PC-9 (cell line): ENCODE measurements at regions not wholly inside any gene's neighbourhood (a gene's known extent, or its start where the extent isn't known, plus 50 kb on each side); places are given as distances from the start of the nearest gene placed in this dataset.

ENCODE experiments used
- BruUV-seq: library from RNA; stranded (reverse); fragments of 400-500 nt; replicated peaks from 2 replicates; lab custom pipeline; 2021; lab: Mats Ljungman, UMichigan
- CTCF ChIA-PET: fragments of 300-600 bp; sonication (Branson Sonifier 250); formaldehyde crosslinking; loops from one replicate; lab custom pipeline; 2022; ENCODE audit warnings: antibody characterized with exemption; lab: Charles Lee
- POLR2A ChIA-PET: fragments of 300-600 bp; sonication (Branson Sonifier 250); formaldehyde crosslinking; loops from one replicate; lab custom pipeline; 2022; ENCODE audit warnings: antibody characterized with exemption; ENCODE audit not compliant: unreplicated experiment; lab: Charles Lee
- DNase-seq, 2 experiments: peaks; one replicate each; pipeline versions ENCODE4 v3.0.0 to v3.0.0-alpha.2; 2015 to 2022; ENCODE audit warnings: mixed read lengths in 1 of 2
- H2AFZ ChIP-seq: fragments of 200-600 bp; sonication (generic); 2 replicates; pipeline ENCODE4 v1.8.1; 2017; ENCODE audit warnings: antibody characterized with exemption
- H3F3A ChIP-seq: fragments of 200-600 bp; sonication (generic); 2 replicates; pipeline ENCODE4 v1.8.1; 2017; ENCODE audit warnings: antibody characterized with exemption, mild to moderate bottlenecking, low read depth; ENCODE audit not compliant: insufficient read depth
- H3K27ac ChIP-seq: fragments of 200-600 bp; sonication (generic); 2 replicates; pipeline ENCODE4 v1.6.1; 2016; ENCODE audit warnings: mixed run types
- H3K27me3 ChIP-seq: fragments of 200-600 bp; sonication (generic); 2 replicates; pipeline ENCODE4 v1.6.1; 2016; ENCODE audit warnings: low read depth, mixed run types; ENCODE audit not compliant: insufficient read depth
- H3K36me3 ChIP-seq: fragments of 200-600 bp; sonication (generic); 2 replicates; pipeline ENCODE4 v1.6.1; 2016; ENCODE audit warnings: low read depth, mixed run types
- H3K4me1 ChIP-seq: fragments of 200-600 bp; sonication (generic); replicated peaks from 2 replicates; pipeline ENCODE4 v1.6.1; 2016; ENCODE audit warnings: mixed run types; ENCODE audit not compliant: insufficient read depth
- H3K4me2 ChIP-seq: fragments of 200-600 bp; sonication (generic); 2 replicates; pipeline ENCODE4 v1.6.1; 2017; ENCODE audit warnings: mixed run types
- H3K4me3 ChIP-seq: fragments of 200-600 bp; sonication (generic); 2 replicates; pipeline ENCODE4 v1.6.1; 2016; ENCODE audit warnings: mixed run types
- H3K79me2 ChIP-seq: fragments of 200-600 bp; sonication (generic); 2 replicates; pipeline ENCODE4 v1.6.1; 2017; ENCODE audit warnings: low read depth, mixed run types
- H3K9me2 ChIP-seq: fragments of 200-600 bp; sonication (generic); 2 replicates; pipeline ENCODE4 v1.8.1; 2017; ENCODE audit warnings: mild to moderate bottlenecking; ENCODE audit not compliant: insufficient read depth
- H3K9me3 ChIP-seq: fragments of 200-600 bp; sonication (generic); 2 replicates; pipeline ENCODE4 v1.8.1; 2016; ENCODE audit warnings: low read depth; ENCODE audit not compliant: insufficient read depth
- H4K20me1 ChIP-seq: fragments of 200-600 bp; sonication (generic); 2 replicates; pipeline ENCODE4 v1.8.1; 2017; ENCODE audit not compliant: insufficient read depth
- EZH2 ChIP-seq: fragments of 200-600 bp; sonication (generic); IDR thresholded peaks from 2 replicates; pipeline ENCODE4 v1.8.0; 2017; ENCODE audit warnings: antibody characterized with exemption, low read depth
- intact Hi-C: fragments of 100-400 bp; cut with micrococcal nuclease; formaldehyde crosslinking; loops from one replicate; pipeline ENCODE4 v1.10.0; 2022; ENCODE audit not compliant: unreplicated experiment
- TF ChIP-seq, protein P1 (sequence below): fragments of 200-600 bp; sonication (generic); conservative IDR thresholded peaks from 2 replicates; pipeline ENCODE4 v1.6.1; 2017; ENCODE audit warnings: mixed run types, antibody characterized with exemption, mild to moderate bottlenecking, moderate library complexity

DNA sequence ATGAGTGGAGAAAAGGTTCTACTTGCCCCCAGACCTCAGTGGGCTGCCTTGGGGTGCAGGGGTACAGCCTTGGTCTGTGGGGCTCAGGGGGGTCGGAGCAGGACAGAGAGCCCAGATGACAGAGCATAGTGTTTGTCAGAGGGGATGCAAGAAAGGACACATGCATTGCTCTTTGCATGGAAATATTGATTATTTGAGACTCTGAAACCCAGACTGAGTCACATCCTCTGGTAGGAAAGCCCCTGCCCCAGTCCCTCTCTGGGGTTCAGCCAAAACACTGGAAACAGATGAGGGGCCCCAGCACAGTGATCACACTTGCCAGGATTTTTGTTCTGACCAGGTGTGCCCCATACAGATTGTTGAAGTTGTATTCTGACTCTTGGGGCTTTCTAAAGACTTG, 1094.4 kb downstream of the BCL11B start:
- POLR2A ChIA-PET, result no interaction called here
- DNase-seq, result no peak
- Histone ChIP-seq H2AFZ (no peak overlapping the region), H3K9me3 (no peaks in the 10 kb centered on the region), H3K27me3 (peaks cover 6% of the 10 kb centered on the region; the same call in 1 of the 2 replicates), H3K27ac (no peak overlapping the region), H4K20me1 (no peaks in the 10 kb centered on the region), H3K4me3 (no peak overlapping the region), H3K4me2 (no peak overlapping the region), H3K36me3 (no peaks in the 10 kb centered on the region), H3K9me2 (no peaks in the 10 kb centered on the region), H3K79me2 (no peaks in the 10 kb centered on the region), H3K4me1 (no peaks in the 10 kb centered on the region), H3F3A (no peaks in the 10 kb centered on the region)
- intact Hi-C loops, result no loop called here
- TF ChIP-seq, protein P1, sequence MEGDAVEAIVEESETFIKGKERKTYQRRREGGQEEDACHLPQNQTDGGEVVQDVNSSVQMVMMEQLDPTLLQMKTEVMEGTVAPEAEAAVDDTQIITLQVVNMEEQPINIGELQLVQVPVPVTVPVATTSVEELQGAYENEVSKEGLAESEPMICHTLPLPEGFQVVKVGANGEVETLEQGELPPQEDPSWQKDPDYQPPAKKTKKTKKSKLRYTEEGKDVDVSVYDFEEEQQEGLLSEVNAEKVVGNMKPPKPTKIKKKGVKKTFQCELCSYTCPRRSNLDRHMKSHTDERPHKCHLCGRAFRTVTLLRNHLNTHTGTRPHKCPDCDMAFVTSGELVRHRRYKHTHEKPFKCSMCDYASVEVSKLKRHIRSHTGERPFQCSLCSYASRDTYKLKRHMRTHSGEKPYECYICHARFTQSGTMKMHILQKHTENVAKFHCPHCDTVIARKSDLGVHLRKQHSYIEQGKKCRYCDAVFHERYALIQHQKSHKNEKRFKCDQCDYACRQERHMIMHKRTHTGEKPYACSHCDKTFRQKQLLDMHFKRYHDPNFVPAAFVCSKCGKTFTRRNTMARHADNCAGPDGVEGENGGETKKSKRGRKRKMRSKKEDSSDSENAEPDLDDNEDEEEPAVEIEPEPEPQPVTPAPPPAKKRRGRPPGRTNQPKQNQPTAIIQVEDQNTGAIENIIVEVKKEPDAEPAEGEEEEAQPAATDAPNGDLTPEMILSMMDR, result no peak
- no peak for TF ChIP-seq EZH2
- no TSS peak for BruUV-seq
- CTCF ChIA-PET, result no interaction called here

DNA sequence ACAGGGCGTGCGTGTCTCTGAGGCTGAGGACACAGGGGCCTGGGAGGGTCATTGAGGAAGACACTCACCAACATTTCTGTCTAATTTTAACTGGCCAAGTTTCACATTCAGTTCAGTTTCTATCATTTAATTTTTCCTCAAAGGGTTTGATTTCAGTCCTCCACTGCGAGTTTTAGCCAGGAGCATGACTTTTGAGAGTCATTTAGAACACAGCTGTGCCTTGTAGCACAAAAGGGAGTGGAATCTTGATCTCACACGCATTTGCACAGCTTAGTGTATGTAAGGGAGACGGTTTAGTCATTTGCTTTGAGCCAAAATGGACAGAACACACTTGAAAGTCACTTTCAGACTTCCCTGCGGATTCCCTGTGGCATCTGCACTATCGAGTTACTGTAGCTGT, 1090.8 kb downstream of the BCL11B start:
- Histone ChIP-seq H3K9me2 (no peaks in the 10 kb centered on the region), H3K4me3 (no peak overlapping the region), H3K9me3 (no peaks in the 10 kb centered on the region), H3K4me1 (no peaks in the 10 kb centered on the region), H2AFZ (no peak overlapping the region), H3K36me3 (no peaks in the 10 kb centered on the region), H3F3A (no peaks in the 10 kb centered on the region), H3K79me2 (no peaks in the 10 kb centered on the region), H3K27me3 (0 out of 2 replicates have a peak, but pooled peaks cover 6% of the 10 kb centered on the region), H3K4me2 (no peak overlapping the region), H3K27ac (no peak overlapping the region), H4K20me1 (no peaks in the 10 kb centered on the region)
- POLR2A ChIA-PET, result no interaction called here
- intact Hi-C loops, result no loop called here
- TF ChIP-seq, protein P1, result no peak
- no peak for TF ChIP-seq EZH2
- BruUV-seq, result no TSS peak
- DNase-seq, result no peak
- CTCF ChIA-PET, result no interaction called here

DNA sequence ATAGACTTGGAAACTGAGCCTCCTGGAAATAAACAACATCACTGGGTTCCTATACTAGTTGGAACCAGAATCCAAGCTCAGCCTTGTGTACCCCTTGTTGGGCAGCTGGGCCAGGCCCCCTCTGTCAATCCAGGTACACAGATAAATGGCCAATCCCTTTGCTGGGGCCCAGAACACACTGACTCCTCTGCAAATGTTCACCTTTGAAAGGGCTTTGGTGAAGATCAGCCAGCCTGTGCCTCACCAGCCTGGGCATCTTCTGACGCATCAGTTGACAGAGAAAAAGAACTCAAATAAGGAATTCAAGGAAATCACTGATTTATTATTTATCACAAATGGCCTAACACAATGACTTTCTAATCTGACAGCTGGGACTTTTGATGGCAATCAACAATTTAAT, 1090.2 kb downstream of the BCL11B start:
- intact Hi-C loops, result no loop called here
- Histone ChIP-seq H3K4me1 (no peaks in the 10 kb centered on the region), H3K79me2 (no peaks in the 10 kb centered on the region), H3K4me3 (no peak overlapping the region), H3K27me3 (0 out of 2 replicates have a peak, but pooled peaks cover 6% of the 10 kb centered on the region), H3K36me3 (no peaks in the 10 kb centered on the region), H2AFZ (no peak overlapping the region), H3K9me2 (no peaks in the 10 kb centered on the region), H3K4me2 (no peak overlapping the region), H4K20me1 (no peaks in the 10 kb centered on the region), H3F3A (no peaks in the 10 kb centered on the region), H3K27ac (no peak overlapping the region), H3K9me3 (no peaks in the 10 kb centered on the region)
- TF ChIP-seq, protein P1, result no peak
- TF ChIP-seq EZH2, result no peak
- DNase-seq, result no peak
- POLR2A ChIA-PET, result no interaction called here
- CTCF ChIA-PET, result no interaction called here
- BruUV-seq, result no TSS peak
